SK-N-SH (cell line): ENCODE measurements at regions not wholly inside any gene's neighbourhood (a gene's known extent, or its start where the extent isn't known, plus 50 kb on each side); places are given as distances from the start of the nearest gene placed in this dataset.

Source experiments
- CTCF ChIA-PET: fragments of 300-600, 350-600 bp; formaldehyde crosslinking; extraction: SDS; loops from one replicate; lab custom pipeline; 2021; lab: Yijun Ruan, JAX
- POLR2A ChIA-PET: fragments of 350-600 bp; sonication (Branson Sonifier 250); formaldehyde crosslinking; extraction: SDS; loops from one replicate; lab custom pipeline; 2020; ENCODE audit warnings: antibody characterized with exemption, inconsistent platforms; lab: Yijun Ruan, JAX
- DNase-seq: peaks from one replicate; pipeline ENCODE4 v3.0.0; 2012
- H2AFZ ChIP-seq: fragments of 200-600 bp; sonication (generic); 2 replicates; pipeline ENCODE4 v1.8.1; 2016; ENCODE audit warnings: antibody characterized with exemption, mild to moderate bottlenecking, low read depth
- H3F3A ChIP-seq: fragments of 200-600 bp; sonication (generic); replicated peaks from 2 replicates; pipeline ENCODE3; 2016; ENCODE audit warnings: antibody characterized with exemption, mild to moderate bottlenecking; ENCODE audit not compliant: insufficient read depth
- H3K27ac ChIP-seq, 2 experiments: fragments of 200-500 bp in 1 of 2; fragments of 200-600 bp in 1 of 2; sonication (Bioruptor generic) in 1 of 2; sonication (generic), shearing (Covaris generic) in 1 of 2; 2 replicates each; pipeline versions ENCODE4 v1.5.1 to v1.6.1; 2014 to 2016; ENCODE audit warnings: low read depth in 2 of 2, inconsistent platforms in 1 of 2, low read length in 1 of 2, mild to moderate bottlenecking in 1 of 2, mixed read lengths in 1 of 2
- H3K27me3 ChIP-seq: fragments of 200-600 bp; sonication (generic), shearing (Covaris generic); 2 replicates; pipeline ENCODE4 v1.6.1; 2016; ENCODE audit warnings: mixed run types; ENCODE audit not compliant: insufficient read depth
- H3K36me3 ChIP-seq, 2 experiments: fragments of 200-500 bp in 1 of 2; fragments of 200-600 bp in 1 of 2; sonication (Bioruptor generic) in 1 of 2; sonication (generic) in 1 of 2; replicated peaks in 1 of 2; 2 replicates each; pipeline versions ENCODE3 to v1.5.1; 2014 to 2016; ENCODE audit warnings: low read length in 1 of 2, mild to moderate bottlenecking in 1 of 2; ENCODE audit not compliant: insufficient read depth in 2 of 2, control insufficient read depth in 1 of 2
- H3K4me1 ChIP-seq, 2 experiments: fragments of 200-500 bp in 1 of 2; fragments of 200-600 bp in 1 of 2; sonication (Bioruptor generic) in 1 of 2; sonication (generic), shearing (Covaris generic) in 1 of 2; 2 replicates each; pipeline versions ENCODE4 v1.5.1 to v1.6.1; 2014 to 2016; ENCODE audit warnings: low read depth in 1 of 2, low read length in 1 of 2, mixed run types in 1 of 2; ENCODE audit not compliant: insufficient read depth in 2 of 2, control insufficient read depth in 1 of 2
- H3K4me2 ChIP-seq: fragments of 200-600 bp; sonication (generic), shearing (Covaris generic); 2 replicates; pipeline ENCODE4 v1.6.1; 2017; ENCODE audit warnings: mixed run types
- H3K4me3 ChIP-seq, 2 experiments: fragments of 200-500 bp in 1 of 2; fragments of 200-600 bp in 1 of 2; sonication (Bioruptor generic) in 1 of 2; sonication (generic), shearing (Covaris generic) in 1 of 2; 2 replicates each; pipeline versions ENCODE4 v1.5.1 to v1.8.1; 2014 to 2016; ENCODE audit warnings: low read depth in 2 of 2, inconsistent platforms in 1 of 2, low read length in 1 of 2, mild to moderate bottlenecking in 1 of 2, mixed read lengths in 1 of 2, moderate library complexity in 1 of 2
- H3K79me2 ChIP-seq: fragments of 200-600 bp; sonication (generic); 2 replicates; pipeline ENCODE4 v1.8.1; 2017; ENCODE audit warnings: mild to moderate bottlenecking; ENCODE audit not compliant: insufficient read depth
- H3K9ac ChIP-seq: fragments of 200-600 bp; sonication (generic); 2 replicates; pipeline ENCODE4 v1.6.1; 2017; ENCODE audit warnings: mixed run types
- H3K9me2 ChIP-seq: fragments of 200-600 bp; sonication (generic); 2 replicates; pipeline ENCODE4 v1.6.1; 2017; ENCODE audit warnings: mixed run types
- H3K9me3 ChIP-seq: fragments of 200-600 bp; sonication (generic); 2 replicates; pipeline ENCODE4 v1.6.1; 2017; ENCODE audit warnings: mixed run types, mild to moderate bottlenecking, moderate library complexity
- H4K20me1 ChIP-seq: fragments of 200-600 bp; sonication (generic); 2 replicates; pipeline ENCODE4 v1.6.1; 2017; ENCODE audit warnings: mild to moderate bottlenecking, mixed run types; ENCODE audit not compliant: insufficient read depth
- EP300 ChIP-seq, 2 experiments: IDR thresholded peaks; 2 replicates each; pipeline versions ENCODE4 v1.4.0 to v1.6.1; 2012; ENCODE audit warnings: borderline replicate concordance in 1 of 2, low read depth in 1 of 2, low read length in 1 of 2
- FOSL2 ChIP-seq: IDR thresholded peaks from 2 replicates; pipeline ENCODE4 v1.4.0; 2012; ENCODE audit warnings: low read depth, mild to moderate bottlenecking, moderate library complexity, borderline replicate concordance
- GATA2 ChIP-seq: sonication (generic); formaldehyde crosslinking; IDR thresholded peaks from 2 replicates; pipeline ENCODE4 v1.5.0; 2020; ENCODE audit warnings: mild to moderate bottlenecking, missing genetic modification reagents
- JUND ChIP-seq: IDR thresholded peaks from 2 replicates; pipeline ENCODE4 v1.4.0; 2012
- MXI1 ChIP-seq: IDR thresholded peaks from 2 replicates; pipeline ENCODE4 v1.6.1; 2012; ENCODE audit warnings: mild to moderate bottlenecking, low read depth, low read length, improper control_type of control experiment
- NFIC ChIP-seq: IDR thresholded peaks from 2 replicates; pipeline ENCODE4 v1.4.0; 2012; ENCODE audit warnings: borderline replicate concordance
- NRF1 ChIP-seq: IDR thresholded peaks from 2 replicates; pipeline ENCODE4 v1.6.1; 2012; ENCODE audit warnings: low read depth, mild to moderate bottlenecking, low read length
- PBX3 ChIP-seq: IDR thresholded peaks from 2 replicates; pipeline ENCODE4; 2012
- RFX5 ChIP-seq: IDR thresholded peaks from 2 replicates; pipeline ENCODE4 v1.6.1; 2012; ENCODE audit warnings: mild to moderate bottlenecking, improper control_type of control experiment, low read length
- SMC3 ChIP-seq: IDR thresholded peaks from 2 replicates; pipeline ENCODE4 v1.6.1; 2012; ENCODE audit warnings: low read depth, low read length, improper control_type of control experiment
- TCF12 ChIP-seq: IDR thresholded peaks from 2 replicates; pipeline ENCODE4 v1.4.0; 2012
- WGBS: methylation state at CpG from one replicate; pipeline ENCODE4 v1.1.6; 2017; ENCODE audit warnings: low lambda C conversion rate; 5-methylcytosine and 5-hydroxymethylcytosine counted together

DNA sequence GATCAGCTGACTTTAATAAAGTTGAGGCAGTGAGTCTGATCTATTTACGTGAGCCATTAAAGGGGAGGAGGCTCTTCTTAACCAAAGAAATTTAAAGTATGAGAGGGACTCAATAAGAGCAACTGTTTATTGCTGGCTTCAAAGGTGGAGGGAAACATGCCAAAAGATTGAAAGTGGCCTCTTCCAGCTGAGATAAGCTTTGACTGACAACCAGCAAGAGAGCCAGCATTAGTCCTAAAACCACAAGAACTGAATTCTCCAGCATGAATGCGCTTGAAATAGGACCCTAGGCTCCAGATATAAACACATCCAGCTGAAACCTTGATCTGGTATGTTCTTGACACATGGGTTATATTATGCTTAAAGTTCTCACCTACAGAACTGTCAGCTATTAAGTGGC is 123.1 kb upstream of the GJE1 start:
- 49% methylated on average over 2 of the region's 2 CpGs for WGBS
- DNase-seq, result no peak
- Histone ChIP-seq H3K4me3 (no peak overlapping the region), H2AFZ (no peak overlapping the region), H3K4me2 (no peak overlapping the region), H3K9ac (no peak overlapping the region), H3K4me1 (peaks cover 0 to 19% of the 10 kb centered on the region in 2 experiments; a peak in 3 of 4 replicates), H3K36me3 (peaks cover 0 to 13% of the 10 kb centered on the region in 2 experiments), H3K79me2 (peaks cover 69% of the 10 kb centered on the region), H4K20me1 (no peaks in the 10 kb centered on the region), H3K9me2 (no peaks in the 10 kb centered on the region), H3K9me3 (peaks cover 11% of the 10 kb centered on the region; the same call in 1 of the 2 replicates), H3K27ac (peak overlapping the region in 1 of 2 experiments; percentile 100; a peak in 2 of 4 replicates), H3F3A (peaks cover 32% of the 10 kb centered on the region), H3K27me3 (no peaks in the 10 kb centered on the region)
- ChIA-PET CTCF (interaction anchor here (0.7 kb wide), 1 partner anchor 20 kb away, joined by 3 read pairs; no protein-coding TSS in a partner anchor), POLR2A (no interaction called here)
- TF ChIP-seq PBX3 (peak; percentile 79), NRF1 (no peak), TCF12 (peak; percentile 44; the same call in 1 of the 2 replicates), EP300 (IDR thresholded peaks at IDR 0.05; ENCODE audit: borderline replicate concordance in 1 of 2, low read depth in 1 of 2, low read length in 1 of 2) (peak in 1 of 2 experiments; percentile 33; a peak in 1 of 4 replicates), MXI1 (no peak), NFIC (peak; percentile 41; the same call in 1 of the 2 replicates), JUND (peak; percentile 23; the same call in 1 of the 2 replicates), GATA2 (CRISPR knock-in tag) (no peak)

DNA sequence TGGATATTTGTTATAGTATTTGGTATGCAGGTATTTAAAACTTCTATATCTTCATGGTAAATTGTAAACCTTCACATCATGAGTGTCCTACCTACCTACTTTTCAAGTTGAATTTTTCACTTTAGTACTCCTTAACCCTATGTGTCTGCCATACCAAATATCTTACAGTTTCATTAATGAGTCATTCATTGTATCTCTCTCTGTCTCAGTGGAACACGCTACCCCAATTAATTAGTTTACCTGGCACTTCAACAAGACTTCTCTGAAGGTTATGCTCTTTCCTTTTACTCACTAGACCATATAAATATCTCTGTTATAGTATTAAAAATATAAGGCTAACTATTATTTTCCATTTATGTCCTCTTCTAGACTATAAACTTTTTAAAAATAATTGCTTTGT is 123.9 kb upstream of the GJE1 start:
- POLR2A ChIA-PET, result no interaction called here
- CTCF ChIA-PET, result no interaction called here
- H3K27me3 ChIP-seq, result no peaks in the 10 kb centered on the region

More for the DNA sequence above, 123.9 kb upstream of the GJE1 start:
- Histone ChIP-seq H3K4me2 (no peak overlapping the region), H3K79me2 (peaks cover 64% of the 10 kb centered on the region), H3K9me2 (no peaks in the 10 kb centered on the region), H3K9me3 (peaks cover 11% of the 10 kb centered on the region; the same call in 1 of the 2 replicates), H3K36me3 (peaks cover 0 to 13% of the 10 kb centered on the region in 2 experiments), H3K9ac (no peak overlapping the region), H4K20me1 (no peaks in the 10 kb centered on the region), H3K4me3 (no peak overlapping the region), H3K4me1 (peaks cover 0 to 14% of the 10 kb centered on the region in 2 experiments; a peak in 3 of 4 replicates), H2AFZ (no peak overlapping the region), H3K27ac (peak overlapping the region in 1 of 2 experiments; percentile 20; a peak in 2 of 4 replicates), H3F3A (peaks cover 23% of the 10 kb centered on the region)
- DNase-seq, result no peak
- no peak for TF ChIP-seq RFX5
- no peak for TF ChIP-seq PBX3
- no peak for TF ChIP-seq JUND
- no peak for TF ChIP-seq NRF1
- TF ChIP-seq SMC3, result no peak
- TF ChIP-seq FOSL2, result no peak
- WGBS, result 66% methylated on average over 1 of the region's 1 CpG
